NCI-H446 treated with DMSO at 0.1 percent for 48 hours (cell line): ENCODE measurements at regions not wholly inside any gene's neighbourhood (a gene's known extent, or its start where the extent isn't known, plus 50 kb on each side); places are given as distances from the start of the nearest gene placed in this dataset.

ENCODE experiments used
- DNase-seq: peaks from one replicate; lab custom pipeline; 2025; lab: John Stamatoyannopoulos, UW

GRCh38 chrX:131703646-131704045 is 159.8 kb downstream of the OR13H1 start:
- DNase-seq: no peak

DNA sequence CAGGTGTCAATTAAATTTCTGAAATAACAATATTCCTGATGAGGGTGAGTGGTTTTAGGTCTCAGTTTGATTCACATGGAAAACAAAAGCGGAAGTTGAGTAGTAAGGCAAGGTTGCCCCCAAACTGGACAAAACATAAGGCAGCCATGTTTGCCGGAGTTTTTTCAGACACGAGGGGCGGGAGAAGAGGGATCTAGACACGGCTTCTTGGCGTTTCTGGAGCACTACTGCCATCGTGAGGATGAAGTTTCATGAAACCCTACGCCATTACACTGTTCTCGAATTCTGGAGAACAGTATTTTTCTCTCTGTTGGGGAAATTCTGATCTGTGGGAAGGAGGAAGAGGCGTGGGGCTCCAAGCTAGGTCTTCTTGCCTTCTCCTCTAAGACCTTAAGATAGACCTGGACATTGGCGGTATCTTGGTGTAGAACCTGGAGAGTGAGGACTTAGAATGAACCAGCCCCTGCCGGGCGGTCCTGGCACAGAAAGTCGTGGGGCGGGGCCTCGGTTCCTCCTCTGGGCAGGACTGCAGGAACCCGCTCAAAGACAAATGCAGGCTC is 160.3 kb downstream of the OR13H1 start:
- no peak for DNase-seq

- no peak for DNase-seq
Measured at GRCh38 chrX:131709553-131709952, 165.7 kb downstream of the OR13H1 start.

DNA sequence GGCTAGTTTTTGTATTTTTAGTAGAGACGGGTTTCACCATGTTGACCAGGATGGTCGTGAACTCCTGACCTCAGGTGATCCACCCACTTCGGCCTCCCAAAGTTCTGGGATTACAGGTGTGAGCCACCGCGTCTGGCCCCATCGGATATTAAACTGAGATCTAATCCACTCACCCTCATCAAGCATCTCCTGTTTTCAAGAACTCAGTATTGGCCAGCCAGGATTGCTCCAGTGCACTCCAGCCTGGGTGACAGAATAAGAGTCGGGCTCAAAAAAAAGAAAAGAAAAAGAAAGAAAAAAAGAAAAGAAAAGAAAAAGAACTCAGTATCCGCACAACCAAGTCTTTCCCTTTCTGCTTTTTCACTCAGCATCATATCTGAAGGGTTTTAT is 167.6 kb downstream of the OR13H1 start:
- DNase-seq: no peak

GRCh38 chrX:131723646-131724045 is 179.8 kb downstream of the OR13H1 start:
- no peak for DNase-seq

GRCh38 chrX:131724292-131724691 is 180.4 kb downstream of the OR13H1 start:
- DNase-seq: no peak

DNA sequence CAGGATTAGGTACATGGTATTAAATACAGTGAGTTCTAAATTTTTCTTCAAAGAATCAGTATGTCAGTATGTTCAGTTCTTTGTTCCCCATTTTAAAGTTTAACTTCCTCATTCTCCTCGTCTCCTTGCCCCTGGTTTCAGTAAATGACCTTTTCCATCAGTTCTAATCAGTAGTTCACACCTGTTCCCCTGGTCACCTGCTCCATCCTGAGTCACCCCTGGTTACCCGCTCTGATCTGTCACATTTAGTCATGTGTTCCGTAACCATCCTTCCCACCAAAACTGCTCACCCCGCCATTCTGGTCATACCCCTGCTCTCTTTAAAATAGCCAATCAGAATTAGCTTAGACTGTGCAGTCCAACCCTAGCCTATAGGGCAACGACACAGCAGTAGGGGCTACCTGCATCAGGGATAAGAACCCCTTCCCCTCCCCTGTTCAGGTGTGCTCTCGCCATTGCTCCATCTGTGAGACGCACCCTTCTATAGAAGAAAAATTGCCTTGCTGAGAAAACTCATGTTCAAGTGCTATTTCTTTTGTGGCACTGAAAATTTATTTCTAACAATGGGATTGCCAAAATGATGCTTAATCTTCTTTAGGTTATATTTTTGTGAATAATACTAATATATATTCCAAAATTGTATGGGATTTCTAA is 181.3 kb downstream of the OR13H1 start:
- DNase-seq: no peak

DNA sequence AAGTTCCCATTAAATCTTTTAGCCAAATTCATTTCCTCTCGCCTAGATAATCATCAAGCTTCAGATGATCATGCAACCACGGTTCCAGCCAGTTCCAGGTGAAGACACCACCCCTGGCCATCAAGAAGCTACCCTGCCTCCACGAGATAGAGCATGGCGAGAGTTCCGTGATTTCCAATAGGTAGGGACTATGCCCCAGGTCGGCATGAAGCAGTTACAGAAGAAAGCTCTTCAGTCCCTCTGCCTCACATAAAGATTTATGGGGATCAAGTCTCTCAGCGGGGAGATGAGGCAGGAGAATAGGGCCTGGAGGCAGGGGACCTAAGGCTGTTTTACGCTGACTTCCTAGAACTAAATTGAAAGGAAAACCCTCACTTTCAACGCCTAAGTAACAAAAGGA is 183.9 kb downstream of the OR13H1 start:
- no peak for DNase-seq

DNA sequence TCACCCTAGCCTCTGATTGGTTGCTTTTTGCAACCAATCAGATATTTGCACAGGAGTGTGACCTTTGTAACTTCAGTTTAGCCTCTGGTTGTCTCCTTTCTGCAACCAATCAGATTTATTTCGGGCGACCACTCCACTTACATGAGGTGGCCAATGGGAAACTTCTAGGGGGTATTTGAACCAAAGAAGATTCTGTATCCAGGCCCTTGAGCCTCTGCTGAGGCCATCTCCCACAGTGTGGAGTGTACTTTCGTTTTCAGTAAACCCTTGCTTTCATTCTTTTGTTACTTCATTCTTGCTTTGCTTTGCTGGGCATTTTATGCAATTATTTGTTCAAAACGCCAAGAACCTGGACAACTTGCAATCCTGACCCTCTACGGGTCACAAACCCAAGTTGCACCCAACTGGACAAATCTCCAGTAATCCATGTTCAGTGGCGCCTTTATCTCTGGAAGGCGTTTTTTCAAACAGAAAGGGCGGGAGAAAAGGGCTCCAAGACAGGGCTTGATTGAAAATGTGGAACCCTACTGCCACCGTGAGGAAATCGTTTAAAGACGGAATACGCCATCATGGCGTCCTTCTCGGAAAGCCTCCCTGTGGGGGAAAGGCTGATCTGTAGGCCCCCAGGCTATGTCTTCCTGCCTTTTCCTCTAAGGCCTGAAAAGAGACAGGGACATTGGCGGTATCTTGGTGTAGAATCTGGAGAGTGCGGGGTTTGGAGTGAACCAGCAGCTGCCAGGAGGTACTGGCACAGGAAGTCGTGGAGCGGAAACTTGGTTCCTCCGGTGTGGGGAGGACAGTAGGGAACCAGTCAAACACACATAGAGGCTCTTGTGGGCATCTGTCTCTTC is 184.6 kb downstream of the OR13H1 start:
- no peak for DNase-seq

DNA sequence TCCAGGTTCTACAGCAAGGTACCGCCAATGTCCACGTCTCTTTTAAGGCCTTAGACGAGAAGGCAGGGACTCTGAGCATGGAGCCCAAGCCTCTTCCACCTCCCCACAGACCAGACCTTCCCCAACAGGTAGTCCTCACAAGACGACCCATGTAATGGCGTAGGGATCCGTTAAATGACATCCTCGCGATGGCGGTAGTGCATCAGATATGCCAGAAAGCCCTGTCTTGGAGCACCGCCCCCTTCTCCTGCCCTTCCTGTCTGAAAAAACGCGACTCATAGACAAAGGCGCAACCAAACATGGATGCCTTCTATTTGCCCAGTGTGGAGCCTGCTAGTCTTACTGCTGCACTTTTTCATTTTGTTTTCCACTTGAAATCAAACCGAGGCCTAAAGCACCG is 185.4 kb downstream of the OR13H1 start:
- DNase-seq: no peak

DNA sequence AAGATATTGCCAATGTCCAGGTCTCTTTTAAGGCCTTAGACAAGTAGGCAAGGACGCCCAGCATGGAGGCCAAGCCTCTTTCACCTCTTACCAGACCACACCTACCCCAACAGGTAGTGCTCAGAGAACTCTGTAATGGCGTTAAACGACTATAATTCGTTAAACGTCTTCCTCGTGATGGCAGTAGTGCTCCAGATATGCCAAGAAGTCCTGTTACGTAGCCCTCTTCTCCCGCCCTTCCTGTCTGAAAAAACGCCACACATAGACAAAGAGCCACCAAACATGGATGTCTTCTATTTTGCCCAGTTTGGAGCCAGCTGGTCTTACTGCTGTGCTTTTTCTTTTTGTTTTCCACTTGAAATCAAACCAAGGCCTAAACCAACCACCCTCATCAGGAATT is 190.7 kb downstream of the OR13H1 start:
- no peak for DNase-seq

DNA sequence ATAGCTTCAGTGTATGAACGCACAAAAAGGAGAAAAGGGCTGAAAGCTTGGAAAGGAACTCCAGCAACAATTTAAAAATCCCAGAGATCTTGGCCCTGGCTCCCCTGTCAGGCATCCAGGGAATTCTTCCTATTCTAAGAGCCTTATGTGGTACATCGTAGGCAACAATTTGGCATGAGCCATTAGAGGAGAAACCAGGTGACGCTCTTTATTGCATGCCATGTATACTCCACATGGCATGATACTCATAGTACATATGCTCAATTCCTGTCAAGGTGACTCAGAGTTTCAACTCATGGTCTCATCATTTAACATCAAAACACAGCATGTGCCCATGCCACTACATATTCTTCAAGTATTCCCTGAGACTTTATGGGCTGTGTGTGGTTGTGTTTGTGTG is 191.3 kb downstream of the OR13H1 start:
- DNase-seq: no peak

DNA sequence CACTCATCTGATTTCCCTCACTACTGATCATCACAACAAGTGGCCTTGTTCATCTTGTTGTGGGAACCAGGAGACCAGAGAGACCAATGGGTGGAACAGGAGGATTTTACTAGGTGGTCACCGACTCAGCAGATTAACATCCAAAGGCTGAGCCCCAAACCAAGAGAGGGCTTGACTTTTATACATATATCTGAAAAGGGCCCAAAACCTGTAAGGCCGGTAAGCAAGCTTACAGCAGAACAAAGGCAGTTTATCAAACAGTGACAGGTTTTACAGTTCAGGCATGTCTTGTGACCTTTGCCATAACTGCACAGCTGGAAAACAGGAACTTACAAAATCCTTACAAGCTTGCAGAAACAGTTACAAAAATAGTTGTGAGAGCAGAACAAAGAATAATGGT is 195.9 kb downstream of the OR13H1 start:
- no peak for DNase-seq

- no peak for DNase-seq
Measured at GRCh38 chrX:131741103-131741581, 197.3 kb downstream of the OR13H1 start.

GRCh38 chrX:131745942-131746489 is 202.1 kb downstream of the OR13H1 start:
- no peak for DNase-seq

- DNase-seq: no peak
Measured at GRCh38 chrX:131746491-131746968, 202.7 kb downstream of the OR13H1 start.

GRCh38 chrX:131747173-131747572 is 203.3 kb downstream of the OR13H1 start:
- DNase-seq: no peak

DNA sequence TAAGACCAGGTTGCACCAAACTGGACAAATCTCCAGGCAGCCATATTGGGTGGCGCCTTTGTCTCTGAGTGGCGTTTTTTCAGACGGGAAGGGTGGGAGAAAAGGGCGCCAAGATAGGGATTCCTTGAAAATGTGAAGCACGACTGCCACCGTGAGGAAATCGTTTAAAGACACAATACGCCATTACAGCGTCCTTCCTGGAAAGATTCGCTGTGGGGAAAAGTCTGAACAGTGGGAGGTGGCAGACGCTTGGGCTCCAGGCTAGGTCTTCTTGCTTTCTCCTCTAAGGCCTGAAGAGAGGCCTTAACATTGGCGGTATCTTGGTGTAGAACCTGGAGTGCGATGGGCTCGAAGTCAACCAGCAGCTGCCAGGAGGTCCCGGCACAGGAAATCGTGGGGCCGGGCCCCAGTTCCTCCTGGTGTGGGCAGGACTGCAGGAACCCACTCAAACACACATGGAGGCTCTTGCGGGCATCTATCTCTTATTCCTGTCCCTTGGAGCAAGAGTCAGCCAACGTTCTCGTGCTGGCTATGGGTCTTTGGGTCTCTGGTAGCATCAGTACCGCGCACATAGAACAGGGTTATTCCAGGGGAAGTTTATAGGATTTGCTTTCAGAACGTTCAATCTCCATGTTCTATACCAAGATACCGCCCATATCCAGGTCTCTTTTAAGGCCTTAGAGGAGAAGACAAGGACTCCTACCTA is 208.8 kb downstream of the OR13H1 start:
- no peak for DNase-seq

- no peak for DNase-seq
Measured at GRCh38 chrX:131762802-131763234, 218.9 kb downstream of the OR13H1 start.

- DNase-seq: no peak
Measured at GRCh38 chrX:131763674-131764073, 219.8 kb downstream of the OR13H1 start.

- DNase-seq: no peak
Measured at GRCh38 chrX:131764216-131764615, 220.3 kb downstream of the OR13H1 start.
